B cell (primary cell): ENCODE measurements at regions not wholly inside any gene's neighbourhood (a gene's known extent, or its start where the extent isn't known, plus 50 kb on each side); places are given as distances from the start of the nearest gene placed in this dataset.

Source experiments
- ATAC-seq: fragments of 200-7000 bp; cut with Tn5 transposase; one replicate; pipeline ENCODE4 v1.10.0; 2021; ENCODE audit warnings: low read depth, mild to moderate bottlenecking, moderate number of reproducible peaks, moderate library complexity
- CTCF ChIA-PET: fragments of 350-600 bp; sonication (Branson Sonifier 250); formaldehyde crosslinking; loops from one replicate; lab custom pipeline; 2021; ENCODE audit warnings: antibody characterized with exemption, inconsistent platforms; lab: Charles Lee
- POLR2A ChIA-PET: fragments of 350-600 bp; sonication (Branson Sonifier 250); formaldehyde crosslinking; loops from one replicate; lab custom pipeline; 2021; ENCODE audit warnings: antibody characterized with exemption; lab: Charles Lee
- DNase-seq: peaks from one replicate; pipeline ENCODE4 v3.0.0; 2013
- H2AFZ ChIP-seq: 2 replicates; pipeline ENCODE4 v1.6.1; 2012; ENCODE audit warnings: mild to moderate bottlenecking, low read depth, low read length; ENCODE audit not compliant: insufficient read depth, poor library complexity, severe bottlenecking
- H3K27ac ChIP-seq, 2 donors: 1 replicate in 1 of 2; 2 replicates in 1 of 2; pipeline ENCODE4 v1.5.1; 2012 to 2013; ENCODE audit warnings: low read length in 2 of 2, mild to moderate bottlenecking in 2 of 2, moderate library complexity in 1 of 2
- H3K27me3 ChIP-seq, 4 experiments: fragments of 200-600 bp in 1 of 4; sonication (generic) in 1 of 4; replicated peaks in 1 of 4; 1 replicate in 2 of 4; 2 replicates in 2 of 4; pipeline versions ENCODE4 v1.6.1 to v1.7.0; 2013 to 2016; ENCODE audit warnings: low read length in 3 of 4, mild to moderate bottlenecking in 2 of 4, mixed read lengths in 1 of 4, moderate library complexity in 1 of 4; ENCODE audit not compliant: insufficient read depth in 4 of 4, control insufficient read depth in 3 of 4; ENCODE audit errors: control extremely low read depth in 1 of 4
- H3K36me3 ChIP-seq, 2 experiments: replicated peaks in 1 of 2; 1 replicate in 1 of 2; 2 replicates in 1 of 2; pipeline versions ENCODE4 v1.6.1 to v1.7.1; 2013; ENCODE audit warnings: low read length in 1 of 2; ENCODE audit not compliant: insufficient read depth in 2 of 2, control insufficient read depth in 1 of 2; ENCODE audit errors: control extremely low read depth in 1 of 2, extremely low read depth in 1 of 2
- H3K4me1 ChIP-seq, 2 donors: fragments of 200-600 bp in 1 of 2; sonication (generic) in 1 of 2; 1 replicate in 1 of 2; 2 replicates in 1 of 2; pipeline versions ENCODE4 v1.5.1 to v1.6.1; 2013 to 2017; ENCODE audit warnings: low read length in 2 of 2; ENCODE audit not compliant: control insufficient read depth in 2 of 2, insufficient read depth in 2 of 2
- H3K4me2 ChIP-seq: replicated peaks from 2 replicates; pipeline ENCODE3; 2012; ENCODE audit warnings: mild to moderate bottlenecking, low read depth, low read length; ENCODE audit not compliant: poor library complexity, severe bottlenecking
- H3K4me3 ChIP-seq, 5 experiments: fragments of 200-600 bp in 1 of 5; sonication (generic) in 1 of 5; 1 replicate in 3 of 5; 2 replicates in 2 of 5; pipeline versions ENCODE4 v1.5.1 to v1.7.0; 2011 to 2016; ENCODE audit warnings: low read length in 4 of 5, mild to moderate bottlenecking in 4 of 5, low read depth in 2 of 5, control low read depth in 1 of 5, moderate library complexity in 1 of 5; ENCODE audit not compliant: insufficient read depth in 1 of 5; ENCODE audit errors: control extremely low read depth in 1 of 5, extremely low read depth in 1 of 5
- H3K79me2 ChIP-seq: fragments of 200-600 bp; sonication (generic); one replicate; pipeline ENCODE4 v1.6.0; 2016; ENCODE audit warnings: low read length; ENCODE audit not compliant: control insufficient read depth, insufficient read depth
- H3K9ac ChIP-seq: fragments of 200-600 bp; sonication (generic); 2 replicates; pipeline ENCODE4 v1.6.1; 2017; ENCODE audit warnings: mild to moderate bottlenecking, low read length, moderate library complexity
- H3K9me3 ChIP-seq, 3 donors: one replicate each; pipeline versions ENCODE4 v1.6.1 to v1.7.1; 2013; ENCODE audit warnings: low read length in 2 of 3; ENCODE audit not compliant: control insufficient read depth in 2 of 3, insufficient read depth in 1 of 3; ENCODE audit errors: control extremely low read depth in 1 of 3
- H4K20me1 ChIP-seq: 2 replicates; pipeline ENCODE4 v1.6.0; 2012; ENCODE audit warnings: mild to moderate bottlenecking, low read length; ENCODE audit not compliant: insufficient read depth, control insufficient read depth, poor library complexity, severe bottlenecking
- H3K27ac Mint-ChIP-seq: one replicate; pipeline ENCODE4 v1.8.0; 2021; ENCODE audit warnings: mixed read lengths
- H3K27me3 Mint-ChIP-seq: one replicate; pipeline ENCODE4 v1.8.0; 2021; ENCODE audit warnings: mixed read lengths
- H3K4me1 Mint-ChIP-seq: one replicate; pipeline ENCODE4 v1.8.0; 2021; ENCODE audit warnings: mixed read lengths
- H3K4me3 Mint-ChIP-seq: one replicate; pipeline ENCODE4 v1.8.0; 2021; ENCODE audit warnings: mixed read lengths
- H3K9me3 Mint-ChIP-seq: one replicate; pipeline ENCODE4 v1.8.0; 2022; ENCODE audit warnings: mixed read lengths; ENCODE audit not compliant: insufficient read depth
- CTCF ChIP-seq: fragments of 200-600 bp; IDR thresholded peaks from one replicate; pipeline ENCODE4 v1.8.0; 2022; ENCODE audit warnings: antibody characterized with exemption, mild to moderate bottlenecking
- EZH2 ChIP-seq: IDR thresholded peaks from 2 replicates; pipeline ENCODE4 v1.6.1; 2012; ENCODE audit warnings: borderline replicate concordance, low read depth, mild to moderate bottlenecking, moderate library complexity, low read length; ENCODE audit not compliant: insufficient read depth, poor library complexity, severe bottlenecking
- WGBS: methylation state at CpG from one replicate; pipeline ENCODE4 v1.1.5; 2013; ENCODE audit warnings: missing lambda C conversion rate; ENCODE audit not compliant: insufficient coverage; 5-methylcytosine and 5-hydroxymethylcytosine counted together
- intact Hi-C: fragments of 100-400 bp; cut with micrococcal nuclease; formaldehyde crosslinking; loops from one replicate; pipeline ENCODE4 v1.10.0; 2022

GRCh38 chr4:71683309-71683708 lies 100.6 kb downstream of the GC start:
- no peaks in the 10 kb centered on the region for H3K9me3 Mint-ChIP-seq
- WGBS = 100% methylated on average over 1 of the region's 4 CpGs
- DNase-seq = no peak
- ChIA-PET POLR2A (no interaction called here), CTCF (no interaction called here)
- Histone ChIP-seq H3K27ac (no peak overlapping the region), H3K4me3 (no peak overlapping the region), H3K79me2 (no peaks in the 10 kb centered on the region), H3K4me2 (no peak overlapping the region), H3K9me3 (no peaks in the 10 kb centered on the region), H3K9ac (no peak overlapping the region), H3K27me3 (no peaks in the 10 kb centered on the region), H4K20me1 (no peaks in the 10 kb centered on the region), H3K4me1 (no peaks in the 10 kb centered on the region), H2AFZ (no peak overlapping the region), H3K36me3 (no peaks in the 10 kb centered on the region)
- H3K4me3 Mint-ChIP-seq = no peak overlapping the region
- intact Hi-C loops = no loop called here
- H3K4me1 Mint-ChIP-seq = no peaks in the 10 kb centered on the region
- peaks cover 10% of the 10 kb centered on the region for H3K27me3 Mint-ChIP-seq
- H3K27ac Mint-ChIP-seq = no peak overlapping the region
- ATAC-seq = no peak
- TF ChIP-seq CTCF = no peak
- no peak for TF ChIP-seq EZH2

- TF ChIP-seq CTCF (no peak), EZH2 (no peak)
- WGBS = 17% methylated on average over 1 of the region's 1 CpG
- Mint-ChIP-seq H3K27ac (no peak overlapping the region), H3K4me3 (no peak overlapping the region), H3K27me3 (peaks cover 6% of the 10 kb centered on the region), H3K9me3 (no peaks in the 10 kb centered on the region), H3K4me1 (no peaks in the 10 kb centered on the region)
- Histone ChIP-seq H3K36me3 (no peaks in the 10 kb centered on the region), H3K27me3 (no peaks in the 10 kb centered on the region), H3K27ac (no peak overlapping the region), H2AFZ (no peak overlapping the region), H3K4me2 (no peak overlapping the region), H3K9ac (no peak overlapping the region), H3K4me3 (no peak overlapping the region), H4K20me1 (no peaks in the 10 kb centered on the region), H3K9me3 (no peaks in the 10 kb centered on the region), H3K4me1 (no peaks in the 10 kb centered on the region), H3K79me2 (no peaks in the 10 kb centered on the region)
- DNase-seq (no peak), ATAC-seq (no peak)
- POLR2A ChIA-PET = no interaction called here
- intact Hi-C loops = no loop called here
- CTCF ChIA-PET = no interaction called here
Observed at GRCh38 chr4:71680706-71681105, 103.2 kb downstream of the GC start.
